Bronchial epithelial cell (primary cell): ENCODE measurements at regions not wholly inside any gene's neighbourhood (a gene's known extent, or its start where the extent isn't known, plus 50 kb on each side); places are given as distances from the start of the nearest gene placed in this dataset.

Source experiments
- DNase-seq: peaks from one replicate; pipeline ENCODE4 v3.0.0-alpha.2; 2010; ENCODE audit warnings: low read depth
- FAIRE-seq: peaks from 2 replicates; lab custom pipeline; 2011; peaks lifted over from hg19 to GRCh38; lab: Jason Lieb, UNC
- H3K27me3 ChIP-seq: 2 replicates; pipeline ENCODE4 v1.5.1; 2011; ENCODE audit warnings: low read length; ENCODE audit not compliant: control insufficient read depth, insufficient read depth
- H3K36me3 ChIP-seq: 2 replicates; pipeline ENCODE4 v1.5.1; 2011; ENCODE audit warnings: low read length; ENCODE audit not compliant: control insufficient read depth, insufficient read depth
- H3K4me3 ChIP-seq: 2 replicates; pipeline ENCODE4 v1.5.1; 2011; ENCODE audit warnings: mild to moderate bottlenecking, low read depth, low read length, control low read depth
- TF ChIP-seq, protein P1 (sequence below): IDR thresholded peaks from 2 replicates; pipeline ENCODE4 v1.5.1; 2011; ENCODE audit warnings: mild to moderate bottlenecking, moderate library complexity, low read length, control low read depth, inconsistent platforms; ENCODE audit not compliant: insufficient read depth, severe bottlenecking

GRCh38 chr7:15747712-15748111 is 61.2 kb upstream of the MEOX2 start:
- Histone ChIP-seq H3K36me3 (no peaks in the 10 kb centered on the region), H3K27me3 (no peaks in the 10 kb centered on the region), H3K4me3 (no peak overlapping the region)
- TF ChIP-seq, protein P1, sequence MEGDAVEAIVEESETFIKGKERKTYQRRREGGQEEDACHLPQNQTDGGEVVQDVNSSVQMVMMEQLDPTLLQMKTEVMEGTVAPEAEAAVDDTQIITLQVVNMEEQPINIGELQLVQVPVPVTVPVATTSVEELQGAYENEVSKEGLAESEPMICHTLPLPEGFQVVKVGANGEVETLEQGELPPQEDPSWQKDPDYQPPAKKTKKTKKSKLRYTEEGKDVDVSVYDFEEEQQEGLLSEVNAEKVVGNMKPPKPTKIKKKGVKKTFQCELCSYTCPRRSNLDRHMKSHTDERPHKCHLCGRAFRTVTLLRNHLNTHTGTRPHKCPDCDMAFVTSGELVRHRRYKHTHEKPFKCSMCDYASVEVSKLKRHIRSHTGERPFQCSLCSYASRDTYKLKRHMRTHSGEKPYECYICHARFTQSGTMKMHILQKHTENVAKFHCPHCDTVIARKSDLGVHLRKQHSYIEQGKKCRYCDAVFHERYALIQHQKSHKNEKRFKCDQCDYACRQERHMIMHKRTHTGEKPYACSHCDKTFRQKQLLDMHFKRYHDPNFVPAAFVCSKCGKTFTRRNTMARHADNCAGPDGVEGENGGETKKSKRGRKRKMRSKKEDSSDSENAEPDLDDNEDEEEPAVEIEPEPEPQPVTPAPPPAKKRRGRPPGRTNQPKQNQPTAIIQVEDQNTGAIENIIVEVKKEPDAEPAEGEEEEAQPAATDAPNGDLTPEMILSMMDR: no peak
- FAIRE-seq (no peak), DNase-seq (no peak)

- Histone ChIP-seq H3K27me3 (no peaks in the 10 kb centered on the region), H3K4me3 (no peak overlapping the region), H3K36me3 (no peaks in the 10 kb centered on the region)
- FAIRE-seq (no peak), DNase-seq (no peak)
- TF ChIP-seq, protein P1: no peak
These were observed 60.8 kb upstream of the MEOX2 start for GRCh38 chr7:15747301-15747700.

DNA sequence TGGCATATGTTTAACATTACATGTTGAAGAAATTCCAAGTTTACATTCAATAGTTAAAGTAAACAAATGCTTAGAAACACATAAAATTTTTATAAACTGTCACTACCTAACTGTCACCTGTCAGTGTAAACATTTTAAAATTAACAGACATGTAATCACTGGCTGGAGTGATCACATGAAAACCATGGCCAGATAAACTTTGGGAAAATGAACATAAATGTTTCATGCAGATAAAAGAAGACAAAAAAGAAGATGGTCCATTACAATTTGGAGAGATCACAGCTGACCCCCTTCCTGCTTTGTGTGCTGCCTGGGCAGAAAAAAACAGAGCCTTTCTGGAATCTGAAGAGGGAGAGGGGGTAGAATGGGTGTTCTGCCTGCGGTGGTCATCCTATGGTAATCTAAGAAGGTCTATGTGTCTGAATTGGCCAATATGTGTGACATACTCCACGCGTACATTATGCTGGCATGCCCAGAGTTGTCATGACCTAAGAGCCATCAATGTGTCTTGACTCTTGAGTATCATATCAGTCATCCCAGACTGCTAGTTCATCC is 57.5 kb upstream of the MEOX2 start:
- TF ChIP-seq, protein P1: no peak
- FAIRE-seq (no peak), DNase-seq (no peak)
- Histone ChIP-seq H3K36me3 (no peaks in the 10 kb centered on the region), H3K4me3 (no peak overlapping the region), H3K27me3 (no peaks in the 10 kb centered on the region)

- DNase-seq: no peak
- no peak for FAIRE-seq
- TF ChIP-seq, protein P1: no peak
- H3K27me3 ChIP-seq: no peaks in the 10 kb centered on the region
- H3K36me3 ChIP-seq: no peaks in the 10 kb centered on the region
- H3K4me3 ChIP-seq: no peak overlapping the region
These were observed 51.1 kb upstream of the MEOX2 start for GRCh38 chr7:15737601-15738000.
